GM21528 (cell line): ENCODE measurements at regions not wholly inside any gene's neighbourhood (a gene's known extent, or its start where the extent isn't known, plus 50 kb on each side); places are given as distances from the start of the nearest gene placed in this dataset.
"Not testable (repeated sequence)": the region's sequence is repeated elsewhere in the genome, so short reads cannot be mapped to it uniquely, and the experiment has no call there.

Source experiments
- ATAC-seq: cut with Tn5 transposase; IDR thresholded peaks from one replicate; pipeline ENCODE4 v1.9.1; 2021; ENCODE audit warnings: mild to moderate bottlenecking, moderate library complexity; ENCODE audit not compliant: unreplicated experiment, low FRiP score

GRCh38 chr1:121443001-121443540 is 258.3 kb downstream of the SRGAP2C start:
- no peak for ATAC-seq

- ATAC-seq, result no peak
Observed at GRCh38 chr1:121444096-121444495, 259.3 kb downstream of the SRGAP2C start.

- ATAC-seq, result no peak
Observed at GRCh38 chr1:121445679-121446078, 260.9 kb downstream of the SRGAP2C start.

GRCh38 chr1:121447280-121447923 is 262.6 kb downstream of the SRGAP2C start:
- not testable (repeated sequence) for ATAC-seq

- ATAC-seq, result not testable (repeated sequence)
Observed at GRCh38 chr1:121448064-121448463, 263.3 kb downstream of the SRGAP2C start.

GRCh38 chr1:121448851-121449250 is 264.1 kb downstream of the SRGAP2C start:
- ATAC-seq, result no peak

- no peak for ATAC-seq
Observed at GRCh38 chr1:121452484-121452883, 267.7 kb downstream of the SRGAP2C start.

- peak; percentile 97 for ATAC-seq
Observed at GRCh38 chr1:121458291-121459048, 273.7 kb downstream of the SRGAP2C start.

- no peak for ATAC-seq
Observed at GRCh38 chr1:121459235-121459634, 274.5 kb downstream of the SRGAP2C start.

GRCh38 chr1:121469395-121469794 is 284.6 kb downstream of the SRGAP2C start:
- not testable (repeated sequence) for ATAC-seq

GRCh38 chr1:121470401-121470800 is 285.6 kb downstream of the SRGAP2C start:
- ATAC-seq, result not testable (repeated sequence)

- peak; percentile 98 for ATAC-seq
Observed at GRCh38 chr1:121471523-121471922, 286.7 kb downstream of the SRGAP2C start.

- no peak for ATAC-seq
Observed at GRCh38 chr1:121472017-121472416, 287.2 kb downstream of the SRGAP2C start.

- no peak for ATAC-seq
Observed at GRCh38 chr1:121483234-121483633, 298.5 kb downstream of the SRGAP2C start.

GRCh38 chr1:121483961-121484424 is 299.2 kb downstream of the SRGAP2C start:
- no peak for ATAC-seq

- ATAC-seq, result not testable (repeated sequence)
Observed at GRCh38 chr1:121494796-121495195, 310.0 kb downstream of the SRGAP2C start.

GRCh38 chr1:121511455-121511854 is 326.7 kb downstream of the SRGAP2C start:
- not testable (repeated sequence) for ATAC-seq

GRCh38 chr1:121511876-121512275 is 327.1 kb downstream of the SRGAP2C start:
- not testable (repeated sequence) for ATAC-seq

GRCh38 chr1:121515235-121515634 is 330.5 kb downstream of the SRGAP2C start:
- ATAC-seq, result no peak

GRCh38 chr1:121516234-121516967 is 331.6 kb downstream of the SRGAP2C start:
- peak; percentile 90 for ATAC-seq
